Neural cell (in vitro differentiated cells): ENCODE measurements at regions not wholly inside any gene's neighbourhood (a gene's known extent, or its start where the extent isn't known, plus 50 kb on each side); places are given as distances from the start of the nearest gene placed in this dataset.

ENCODE experiments used
- CTCF ChIP-seq: fragments of 450-650 bp; IDR thresholded peaks from 2 replicates; pipeline ENCODE4 v1.5.1; 2014; ENCODE audit warnings: antibody characterized with exemption, mild to moderate bottlenecking, moderate library complexity; ENCODE audit not compliant: poor library complexity, severe bottlenecking
- EP300 ChIP-seq: fragments of 450-650 bp; conservative IDR thresholded peaks from 2 replicates; pipeline ENCODE4 v1.6.1; 2014; ENCODE audit warnings: antibody characterized with exemption, mild to moderate bottlenecking, moderate library complexity; ENCODE audit not compliant: poor library complexity, severe bottlenecking
- MXI1 ChIP-seq: fragments of 450-650 bp; conservative IDR thresholded peaks from 2 replicates; pipeline ENCODE4 v1.6.1; 2014; ENCODE audit warnings: antibody characterized with exemption, mild to moderate bottlenecking; ENCODE audit not compliant: poor library complexity, severe bottlenecking
- POLR2AphosphoS5 ChIP-seq: IDR thresholded peaks from 2 replicates; pipeline ENCODE4 v1.6.1; 2012
- RAD21 ChIP-seq: fragments of 450-650 bp; conservative IDR thresholded peaks from 2 replicates; pipeline ENCODE4 v1.6.1; 2014; ENCODE audit warnings: antibody characterized with exemption, mild to moderate bottlenecking, moderate library complexity
- REST ChIP-seq: IDR thresholded peaks from 2 replicates; pipeline ENCODE4 v1.6.1; 2012; ENCODE audit warnings: borderline replicate concordance

- no peak for TF ChIP-seq MXI1
- TF ChIP-seq CTCF = no peak
- no peak for TF ChIP-seq REST
- no peak for TF ChIP-seq RAD21
- no peak for TF ChIP-seq POLR2AphosphoS5
- no peak for TF ChIP-seq EP300
These were observed 257.0 kb upstream of the AUTS2 start for GRCh38 chr7:69341288-69341687.
